Endodermal cell (in vitro differentiated cells): ENCODE measurements at regions not wholly inside any gene's neighbourhood (a gene's known extent, or its start where the extent isn't known, plus 50 kb on each side); places are given as distances from the start of the nearest gene placed in this dataset.

ENCODE experiments used
- DNase-seq: peaks from one replicate; pipeline ENCODE4 v3.0.0-alpha.2; 2017
- H3K27ac ChIP-seq: 2 replicates; pipeline ENCODE4 v1.5.1; 2013; ENCODE audit warnings: mild to moderate bottlenecking, low read depth, low read length, moderate library complexity
- H3K27me3 ChIP-seq: 2 replicates; pipeline ENCODE4 v1.6.1; 2013; ENCODE audit warnings: mild to moderate bottlenecking, low read length, moderate library complexity; ENCODE audit not compliant: insufficient read depth, control insufficient read depth, poor library complexity, severe bottlenecking
- H3K36me3 ChIP-seq: 2 replicates; pipeline ENCODE4 v1.7.0; 2013; ENCODE audit warnings: mild to moderate bottlenecking, low read length, moderate library complexity; ENCODE audit not compliant: control insufficient read depth, insufficient read depth
- H3K4me1 ChIP-seq: one replicate; pipeline ENCODE4 v1.7.0; 2013; ENCODE audit warnings: low read length; ENCODE audit not compliant: control insufficient read depth, insufficient read depth
- H3K4me3 ChIP-seq: 2 replicates; pipeline ENCODE4 v1.5.1; 2013; ENCODE audit warnings: mild to moderate bottlenecking, low read length, moderate library complexity
- H3K9ac ChIP-seq: 2 replicates; pipeline ENCODE4 v1.6.1; 2013; ENCODE audit warnings: mild to moderate bottlenecking, low read length, moderate library complexity; ENCODE audit not compliant: poor library complexity, severe bottlenecking; ENCODE audit errors: extremely low read depth
- H3K9me3 ChIP-seq: 2 replicates; pipeline ENCODE4 v1.6.1; 2013; ENCODE audit warnings: mild to moderate bottlenecking, low read length, moderate library complexity; ENCODE audit not compliant: control insufficient read depth
- H3K27ac Mint-ChIP-seq: 2 replicates; pipeline ENCODE4 v1.8.0; 2020; ENCODE audit warnings: mixed read lengths
- H3K27me3 Mint-ChIP-seq: 2 replicates; pipeline ENCODE4 v1.8.0; 2021; ENCODE audit warnings: mild to moderate bottlenecking, mixed read lengths; ENCODE audit not compliant: insufficient read depth
- H3K36me3 Mint-ChIP-seq: 2 replicates; pipeline ENCODE4 v1.8.0; 2020; ENCODE audit warnings: low read depth, mixed read lengths
- H3K4me1 Mint-ChIP-seq: 2 replicates; pipeline ENCODE4 v1.8.0; 2020; ENCODE audit warnings: mixed read lengths
- H3K4me3 Mint-ChIP-seq: 2 replicates; pipeline ENCODE4 v1.8.0; 2020; ENCODE audit warnings: mild to moderate bottlenecking, moderate library complexity, mixed read lengths
- H3K9me3 Mint-ChIP-seq: 2 replicates; pipeline ENCODE4 v1.8.0; 2020; ENCODE audit warnings: mild to moderate bottlenecking, mixed read lengths
- CTCF ChIP-seq: fragments of 200-600 bp; sonication (generic); conservative IDR thresholded peaks from 2 replicates; pipeline ENCODE4 v1.5.0; 2021; ENCODE audit warnings: antibody characterized with exemption, mild to moderate bottlenecking
- WGBS, 2 experiments: methylation state at CpG; one replicate each; pipeline versions ENCODE4 v1.1.5 to v1.1.7; 2013; ENCODE audit warnings: missing lambda C conversion rate in 2 of 2, mixed read lengths in 1 of 2; ENCODE audit not compliant: insufficient coverage in 1 of 2, insufficient read length in 1 of 2; 5-methylcytosine and 5-hydroxymethylcytosine counted together

GRCh38 chr16:6200861-6201260 is 1103.3 kb upstream of the EEF2KMT start:
- DNase-seq = no peak
- H3K27ac Mint-ChIP-seq = no peak overlapping the region
- Histone ChIP-seq H3K36me3 (no peaks in the 10 kb centered on the region), H3K9ac (no peak overlapping the region), H3K4me1 (peaks cover 6% of the 10 kb centered on the region), H3K27me3 (no peaks in the 10 kb centered on the region), H3K27ac (no peak overlapping the region), H3K4me3 (no peak overlapping the region), H3K9me3 (no peaks in the 10 kb centered on the region)
- no peaks in the 10 kb centered on the region for H3K36me3 Mint-ChIP-seq
- H3K4me3 Mint-ChIP-seq = no peak overlapping the region
- H3K27me3 Mint-ChIP-seq = no peaks in the 10 kb centered on the region
- WGBS, 2 experiments = 86 to 93% methylated on average over 5 to 6 of the region's 6 CpGs
- no peak for TF ChIP-seq CTCF
- peaks cover 17% of the 10 kb centered on the region for H3K4me1 Mint-ChIP-seq
- peaks cover 6% of the 10 kb centered on the region for H3K9me3 Mint-ChIP-seq

GRCh38 chr16:6200271-6200670 is 1102.7 kb upstream of the EEF2KMT start:
- Histone ChIP-seq H3K9me3 (no peaks in the 10 kb centered on the region), H3K27ac (no peak overlapping the region), H3K27me3 (no peaks in the 10 kb centered on the region), H3K4me1 (peaks cover 6% of the 10 kb centered on the region), H3K9ac (no peak overlapping the region), H3K4me3 (no peak overlapping the region), H3K36me3 (no peaks in the 10 kb centered on the region)
- Mint-ChIP-seq H3K27ac (no peak overlapping the region), H3K9me3 (peaks cover 6% of the 10 kb centered on the region), H3K4me3 (no peak overlapping the region), H3K27me3 (no peaks in the 10 kb centered on the region), H3K36me3 (no peaks in the 10 kb centered on the region), H3K4me1 (peaks cover 19% of the 10 kb centered on the region)
- WGBS, 2 experiments = 95 to 100% methylated on average over 1 to 5 of the region's 6 CpGs
- no peak for TF ChIP-seq CTCF
- no peak for DNase-seq

- no peaks in the 10 kb centered on the region for H3K9me3 ChIP-seq
- Mint-ChIP-seq H3K4me1 (peaks cover 20% of the 10 kb centered on the region), H3K27ac (no peak overlapping the region), H3K4me3 (no peak overlapping the region), H3K36me3 (no peaks in the 10 kb centered on the region), H3K27me3 (no peaks in the 10 kb centered on the region), H3K9me3 (no peaks in the 10 kb centered on the region)
- H3K27me3 ChIP-seq = no peaks in the 10 kb centered on the region
- H3K4me1 ChIP-seq = no peaks in the 10 kb centered on the region
- DNase-seq = no peak
- H3K36me3 ChIP-seq = no peaks in the 10 kb centered on the region
- H3K4me3 ChIP-seq = no peak overlapping the region
- 13 to 31% methylated on average over 1 to 2 of the region's 2 CpGs for WGBS, 2 experiments
- TF ChIP-seq CTCF = no peak
- no peak overlapping the region for H3K27ac ChIP-seq
- no peak overlapping the region for H3K9ac ChIP-seq
These were observed 1098.4 kb upstream of the EEF2KMT start for GRCh38 chr16:6195966-6196365.
